SK-N-SH (cell line): ENCODE measurements at regions not wholly inside any gene's neighbourhood (a gene's known extent, or its start where the extent isn't known, plus 50 kb on each side); places are given as distances from the start of the nearest gene placed in this dataset.

Source experiments
- CTCF ChIA-PET: fragments of 300-600, 350-600 bp; formaldehyde crosslinking; extraction: SDS; loops from one replicate; lab custom pipeline; 2021; lab: Yijun Ruan, JAX
- POLR2A ChIA-PET: fragments of 350-600 bp; sonication (Branson Sonifier 250); formaldehyde crosslinking; extraction: SDS; loops from one replicate; lab custom pipeline; 2020; ENCODE audit warnings: antibody characterized with exemption, inconsistent platforms; lab: Yijun Ruan, JAX
- DNase-seq: peaks from one replicate; pipeline ENCODE4 v3.0.0; 2012
- H2AFZ ChIP-seq: fragments of 200-600 bp; sonication (generic); 2 replicates; pipeline ENCODE4 v1.8.1; 2016; ENCODE audit warnings: antibody characterized with exemption, mild to moderate bottlenecking, low read depth
- H3F3A ChIP-seq: fragments of 200-600 bp; sonication (generic); replicated peaks from 2 replicates; pipeline ENCODE3; 2016; ENCODE audit warnings: antibody characterized with exemption, mild to moderate bottlenecking; ENCODE audit not compliant: insufficient read depth
- H3K27ac ChIP-seq, 2 experiments: fragments of 200-500 bp in 1 of 2; fragments of 200-600 bp in 1 of 2; sonication (Bioruptor generic) in 1 of 2; sonication (generic), shearing (Covaris generic) in 1 of 2; 2 replicates each; pipeline versions ENCODE4 v1.5.1 to v1.6.1; 2014 to 2016; ENCODE audit warnings: low read depth in 2 of 2, inconsistent platforms in 1 of 2, low read length in 1 of 2, mild to moderate bottlenecking in 1 of 2, mixed read lengths in 1 of 2
- H3K27me3 ChIP-seq: fragments of 200-600 bp; sonication (generic), shearing (Covaris generic); 2 replicates; pipeline ENCODE4 v1.6.1; 2016; ENCODE audit warnings: mixed run types; ENCODE audit not compliant: insufficient read depth
- H3K36me3 ChIP-seq, 2 experiments: fragments of 200-500 bp in 1 of 2; fragments of 200-600 bp in 1 of 2; sonication (Bioruptor generic) in 1 of 2; sonication (generic) in 1 of 2; replicated peaks in 1 of 2; 2 replicates each; pipeline versions ENCODE3 to v1.5.1; 2014 to 2016; ENCODE audit warnings: low read length in 1 of 2, mild to moderate bottlenecking in 1 of 2; ENCODE audit not compliant: insufficient read depth in 2 of 2, control insufficient read depth in 1 of 2
- H3K4me1 ChIP-seq, 2 experiments: fragments of 200-500 bp in 1 of 2; fragments of 200-600 bp in 1 of 2; sonication (Bioruptor generic) in 1 of 2; sonication (generic), shearing (Covaris generic) in 1 of 2; 2 replicates each; pipeline versions ENCODE4 v1.5.1 to v1.6.1; 2014 to 2016; ENCODE audit warnings: low read depth in 1 of 2, low read length in 1 of 2, mixed run types in 1 of 2; ENCODE audit not compliant: insufficient read depth in 2 of 2, control insufficient read depth in 1 of 2
- H3K4me2 ChIP-seq: fragments of 200-600 bp; sonication (generic), shearing (Covaris generic); 2 replicates; pipeline ENCODE4 v1.6.1; 2017; ENCODE audit warnings: mixed run types
- H3K4me3 ChIP-seq, 2 experiments: fragments of 200-500 bp in 1 of 2; fragments of 200-600 bp in 1 of 2; sonication (Bioruptor generic) in 1 of 2; sonication (generic), shearing (Covaris generic) in 1 of 2; 2 replicates each; pipeline versions ENCODE4 v1.5.1 to v1.8.1; 2014 to 2016; ENCODE audit warnings: low read depth in 2 of 2, inconsistent platforms in 1 of 2, low read length in 1 of 2, mild to moderate bottlenecking in 1 of 2, mixed read lengths in 1 of 2, moderate library complexity in 1 of 2
- H3K79me2 ChIP-seq: fragments of 200-600 bp; sonication (generic); 2 replicates; pipeline ENCODE4 v1.8.1; 2017; ENCODE audit warnings: mild to moderate bottlenecking; ENCODE audit not compliant: insufficient read depth
- H3K9ac ChIP-seq: fragments of 200-600 bp; sonication (generic); 2 replicates; pipeline ENCODE4 v1.6.1; 2017; ENCODE audit warnings: mixed run types
- H3K9me2 ChIP-seq: fragments of 200-600 bp; sonication (generic); 2 replicates; pipeline ENCODE4 v1.6.1; 2017; ENCODE audit warnings: mixed run types
- H3K9me3 ChIP-seq: fragments of 200-600 bp; sonication (generic); 2 replicates; pipeline ENCODE4 v1.6.1; 2017; ENCODE audit warnings: mixed run types, mild to moderate bottlenecking, moderate library complexity
- H4K20me1 ChIP-seq: fragments of 200-600 bp; sonication (generic); 2 replicates; pipeline ENCODE4 v1.6.1; 2017; ENCODE audit warnings: mild to moderate bottlenecking, mixed run types; ENCODE audit not compliant: insufficient read depth
- CHD2 ChIP-seq: fragments of 150-350 bp; IDR thresholded peaks from 2 replicates; pipeline ENCODE4 v1.6.1; 2018; ENCODE audit warnings: low read length; ENCODE audit not compliant: partially characterized antibody
- CTCF ChIP-seq: fragments of 200-600 bp; sonication (generic); IDR thresholded peaks from 2 replicates; pipeline ENCODE4 v1.6.1; 2017; ENCODE audit warnings: antibody characterized with exemption, mild to moderate bottlenecking, moderate library complexity
- ELF1 ChIP-seq: IDR thresholded peaks from 2 replicates; pipeline ENCODE4 v1.4.0; 2012
- EZH2phosphoT487 ChIP-seq: fragments of 200-600 bp; sonication (generic); IDR thresholded peaks from 2 replicates; pipeline ENCODE4 v1.6.1; 2017; ENCODE audit warnings: low read depth, mixed run types, mild to moderate bottlenecking, antibody characterized with exemption, moderate library complexity, borderline replicate concordance
- FOSL2 ChIP-seq: IDR thresholded peaks from 2 replicates; pipeline ENCODE4 v1.4.0; 2012; ENCODE audit warnings: low read depth, mild to moderate bottlenecking, moderate library complexity, borderline replicate concordance
- FOXJ3 ChIP-seq: sonication (generic); formaldehyde crosslinking; IDR thresholded peaks from 2 replicates; pipeline ENCODE4 v1.5.1; 2020; ENCODE audit warnings: mild to moderate bottlenecking, missing genetic modification reagents
- NFIC ChIP-seq: IDR thresholded peaks from 2 replicates; pipeline ENCODE4 v1.4.0; 2012; ENCODE audit warnings: borderline replicate concordance
- PBX3 ChIP-seq: IDR thresholded peaks from 2 replicates; pipeline ENCODE4; 2012
- TAF1 ChIP-seq: IDR thresholded peaks from 2 replicates; pipeline ENCODE4 v1.6.1; 2012; ENCODE audit warnings: low read depth, mild to moderate bottlenecking, low read length, moderate library complexity, borderline replicate concordance
- USF2 ChIP-seq: fragments of 150-350 bp; IDR thresholded peaks from 2 replicates; pipeline ENCODE4 v1.6.1; 2017; ENCODE audit warnings: antibody characterized with exemption, low read length, low read depth, borderline replicate concordance
- WGBS: methylation state at CpG from one replicate; pipeline ENCODE4 v1.1.6; 2017; ENCODE audit warnings: low lambda C conversion rate; 5-methylcytosine and 5-hydroxymethylcytosine counted together
- TF ChIP-seq, protein P1 (sequence below): IDR thresholded peaks from 2 replicates; pipeline ENCODE4 v1.4.0; 2012; ENCODE audit warnings: low read depth
- TF ChIP-seq, protein P2 (sequence below): IDR thresholded peaks from 2 replicates; pipeline ENCODE4 v1.4.0; 2012; ENCODE audit warnings: low read depth, borderline replicate concordance
- TF ChIP-seq, protein P3 (sequence below): IDR thresholded peaks from 2 replicates; pipeline ENCODE4 v1.6.1; 2012; ENCODE audit warnings: mild to moderate bottlenecking, low read depth, low read length, moderate library complexity

GRCh38 chr11:42006766-42007165 is 547.3 kb upstream of the LRRC4C start:
- 17% methylated on average over 1 of the region's 1 CpG for WGBS
- Histone ChIP-seq H3K36me3 (no peaks in the 10 kb centered on the region), H3K27ac (no peak overlapping the region), H2AFZ (no peak overlapping the region), H3K4me1 (no peaks in the 10 kb centered on the region), H3K4me3 (no peak overlapping the region), H3K9ac (no peak overlapping the region), H3F3A (no peaks in the 10 kb centered on the region), H4K20me1 (no peaks in the 10 kb centered on the region), H3K4me2 (no peak overlapping the region), H3K9me3 (no peaks in the 10 kb centered on the region; the same call in 1 of the 2 replicates), H3K27me3 (no peaks in the 10 kb centered on the region), H3K9me2 (no peaks in the 10 kb centered on the region), H3K79me2 (no peaks in the 10 kb centered on the region)
- no peak for DNase-seq
- ChIA-PET CTCF (interaction anchor here (0.9 kb wide), 1 partner anchor 57 kb away, joined by 3 read pairs; no protein-coding TSS in a partner anchor), POLR2A (no interaction called here)
- TF ChIP-seq USF2, result no peak
- no peak for TF ChIP-seq PBX3
- no peak for TF ChIP-seq ELF1
- TF ChIP-seq CTCF, result no peak
- no peak for TF ChIP-seq FOSL2
- TF ChIP-seq, protein P1, sequence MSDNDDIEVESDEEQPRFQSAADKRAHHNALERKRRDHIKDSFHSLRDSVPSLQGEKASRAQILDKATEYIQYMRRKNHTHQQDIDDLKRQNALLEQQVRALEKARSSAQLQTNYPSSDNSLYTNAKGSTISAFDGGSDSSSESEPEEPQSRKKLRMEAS, result no peak
- TF ChIP-seq, protein P2, sequence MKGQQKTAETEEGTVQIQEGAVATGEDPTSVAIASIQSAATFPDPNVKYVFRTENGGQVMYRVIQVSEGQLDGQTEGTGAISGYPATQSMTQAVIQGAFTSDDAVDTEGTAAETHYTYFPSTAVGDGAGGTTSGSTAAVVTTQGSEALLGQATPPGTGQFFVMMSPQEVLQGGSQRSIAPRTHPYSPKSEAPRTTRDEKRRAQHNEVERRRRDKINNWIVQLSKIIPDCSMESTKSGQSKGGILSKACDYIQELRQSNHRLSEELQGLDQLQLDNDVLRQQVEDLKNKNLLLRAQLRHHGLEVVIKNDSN, result no peak
- no peak for TF ChIP-seq CHD2
- no peak for TF ChIP-seq EZH2phosphoT487
- TF ChIP-seq FOXJ3 (CRISPR knock-in tag), result no peak
- no peak for TF ChIP-seq TAF1
- TF ChIP-seq, protein P3, sequence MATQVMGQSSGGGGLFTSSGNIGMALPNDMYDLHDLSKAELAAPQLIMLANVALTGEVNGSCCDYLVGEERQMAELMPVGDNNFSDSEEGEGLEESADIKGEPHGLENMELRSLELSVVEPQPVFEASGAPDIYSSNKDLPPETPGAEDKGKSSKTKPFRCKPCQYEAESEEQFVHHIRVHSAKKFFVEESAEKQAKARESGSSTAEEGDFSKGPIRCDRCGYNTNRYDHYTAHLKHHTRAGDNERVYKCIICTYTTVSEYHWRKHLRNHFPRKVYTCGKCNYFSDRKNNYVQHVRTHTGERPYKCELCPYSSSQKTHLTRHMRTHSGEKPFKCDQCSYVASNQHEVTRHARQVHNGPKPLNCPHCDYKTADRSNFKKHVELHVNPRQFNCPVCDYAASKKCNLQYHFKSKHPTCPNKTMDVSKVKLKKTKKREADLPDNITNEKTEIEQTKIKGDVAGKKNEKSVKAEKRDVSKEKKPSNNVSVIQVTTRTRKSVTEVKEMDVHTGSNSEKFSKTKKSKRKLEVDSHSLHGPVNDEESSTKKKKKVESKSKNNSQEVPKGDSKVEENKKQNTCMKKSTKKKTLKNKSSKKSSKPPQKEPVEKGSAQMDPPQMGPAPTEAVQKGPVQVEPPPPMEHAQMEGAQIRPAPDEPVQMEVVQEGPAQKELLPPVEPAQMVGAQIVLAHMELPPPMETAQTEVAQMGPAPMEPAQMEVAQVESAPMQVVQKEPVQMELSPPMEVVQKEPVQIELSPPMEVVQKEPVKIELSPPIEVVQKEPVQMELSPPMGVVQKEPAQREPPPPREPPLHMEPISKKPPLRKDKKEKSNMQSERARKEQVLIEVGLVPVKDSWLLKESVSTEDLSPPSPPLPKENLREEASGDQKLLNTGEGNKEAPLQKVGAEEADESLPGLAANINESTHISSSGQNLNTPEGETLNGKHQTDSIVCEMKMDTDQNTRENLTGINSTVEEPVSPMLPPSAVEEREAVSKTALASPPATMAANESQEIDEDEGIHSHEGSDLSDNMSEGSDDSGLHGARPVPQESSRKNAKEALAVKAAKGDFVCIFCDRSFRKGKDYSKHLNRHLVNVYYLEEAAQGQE, result no peak
- no peak for TF ChIP-seq NFIC
